HEK293T (cell line): ENCODE measurements at regions not wholly inside any gene's neighbourhood (a gene's known extent, or its start where the extent isn't known, plus 50 kb on each side); places are given as distances from the start of the nearest gene placed in this dataset.

Experiments used
- CTCF ChIA-PET: fragments of 350-600 bp; formaldehyde crosslinking; extraction: SDS; loops from one replicate; lab custom pipeline; 2021; ENCODE audit warnings: antibody characterized with exemption, inconsistent platforms; lab: Yijun Ruan, JAX
- POLR2A ChIA-PET: fragments of 350-600 bp; formaldehyde crosslinking; extraction: SDS; loops from one replicate; lab custom pipeline; 2020; ENCODE audit warnings: antibody characterized with exemption, inconsistent platforms; lab: Yijun Ruan, JAX
- DNase-seq: peaks from one replicate; pipeline ENCODE4 v3.0.0; 2012; ENCODE audit warnings: mixed read lengths; ENCODE audit errors: extremely low spot score
- ARNT ChIP-seq: fragments of 450-650 bp; IDR thresholded peaks from 2 replicates; pipeline ENCODE4 v1.6.1; 2017; ENCODE audit warnings: mild to moderate bottlenecking
- BHLHE40 ChIP-seq: fragments of 450-650 bp; IDR thresholded peaks from 2 replicates; pipeline ENCODE4 v1.6.1; 2016; ENCODE audit warnings: mild to moderate bottlenecking, moderate library complexity, borderline replicate concordance
- CTBP1 ChIP-seq: fragments of 450-650 bp; IDR thresholded peaks from 2 replicates; pipeline ENCODE4 v1.6.1; 2016; ENCODE audit warnings: borderline replicate concordance
- ELF4 ChIP-seq: fragments of 450-650 bp; IDR thresholded peaks from 2 replicates; pipeline ENCODE4 v1.6.1; 2017; ENCODE audit warnings: antibody characterized with exemption
- FOXA1 ChIP-seq: fragments of 450-650 bp; IDR thresholded peaks from 2 replicates; pipeline ENCODE4 v1.6.1; 2016; ENCODE audit warnings: mild to moderate bottlenecking
- FOXK2 ChIP-seq: fragments of 450-650 bp; IDR thresholded peaks from 2 replicates; pipeline ENCODE4 v1.6.1; 2016; ENCODE audit warnings: mild to moderate bottlenecking
- FOXM1 ChIP-seq: fragments of 450-650 bp; IDR thresholded peaks from 2 replicates; pipeline ENCODE4 v1.6.1; 2017; ENCODE audit warnings: mild to moderate bottlenecking, borderline replicate concordance
- HDGF ChIP-seq: fragments of 450-650 bp; IDR thresholded peaks from 2 replicates; pipeline ENCODE4 v1.6.1; 2017; ENCODE audit warnings: antibody characterized with exemption, borderline replicate concordance
- L3MBTL2 ChIP-seq: fragments of 450-650 bp; conservative IDR thresholded peaks from 2 replicates; pipeline ENCODE4 v1.6.1; 2016; ENCODE audit warnings: mild to moderate bottlenecking
- LEF1 ChIP-seq: fragments of 450-650 bp; IDR thresholded peaks from 2 replicates; pipeline ENCODE4 v1.6.1; 2017; ENCODE audit warnings: mild to moderate bottlenecking, borderline replicate concordance
- NFRKB ChIP-seq: fragments of 450-650 bp; IDR thresholded peaks from 2 replicates; pipeline ENCODE4 v1.6.1; 2016; ENCODE audit warnings: mild to moderate bottlenecking, moderate library complexity
- PKNOX1 ChIP-seq: fragments of 450-650 bp; IDR thresholded peaks from 2 replicates; pipeline ENCODE4 v1.6.1; 2016
- SP1 ChIP-seq: fragments of 450-650 bp; IDR thresholded peaks from 2 replicates; pipeline ENCODE4 v1.6.1; 2017
- SUZ12 ChIP-seq: fragments of 450-650 bp; IDR thresholded peaks from 2 replicates; pipeline ENCODE4 v1.6.1; 2016; ENCODE audit warnings: mild to moderate bottlenecking
- TARDBP ChIP-seq: fragments of 450-650 bp; IDR thresholded peaks from 2 replicates; pipeline ENCODE4 v1.6.1; 2016
- ZNF384 ChIP-seq: fragments of 450-650 bp; IDR thresholded peaks from 2 replicates; pipeline ENCODE4 v1.6.1; 2016

GRCh38 chr11:32032052-32032451 is 58.8 kb upstream of the RCN1 start:
- no peak for TF ChIP-seq FOXK2
- no peak for TF ChIP-seq L3MBTL2
- TF ChIP-seq SP1 = no peak
- TF ChIP-seq HDGF = no peak
- TF ChIP-seq ZNF384 = no peak
- no peak for TF ChIP-seq ELF4
- TF ChIP-seq BHLHE40 = no peak
- no peak for TF ChIP-seq CTBP1
- TF ChIP-seq TARDBP = no peak
- TF ChIP-seq SUZ12 = no peak

GRCh38 chr11:32030875-32031503 is 59.9 kb upstream of the RCN1 start:
- no peak for TF ChIP-seq ARNT
- TF ChIP-seq NFRKB = no peak
- no peak for TF ChIP-seq BHLHE40
- TF ChIP-seq ELF4 = no peak
- TF ChIP-seq LEF1 = no peak
- no peak for TF ChIP-seq SUZ12
- TF ChIP-seq PKNOX1 = no peak
- TF ChIP-seq HDGF = no peak
- no peak for TF ChIP-seq FOXM1
- TF ChIP-seq CTBP1 = no peak
- TF ChIP-seq FOXK2 = no peak
- TF ChIP-seq TARDBP = no peak
- no peak for TF ChIP-seq SP1
- no peak for TF ChIP-seq L3MBTL2
- no peak for TF ChIP-seq FOXA1
- TF ChIP-seq ZNF384 = no peak
- CTCF ChIA-PET = no interaction called here
- no peak for DNase-seq
- POLR2A ChIA-PET = no interaction called here

More at GRCh38 chr11:32032052-32032451, 58.8 kb upstream of the RCN1 start:
- ChIA-PET POLR2A (no interaction called here), CTCF (interaction anchor here (1.5 kb wide), 1 partner anchor 25 kb away, joined by 3 read pairs; no protein-coding TSS in a partner anchor)
- no peak for DNase-seq

- TF ChIP-seq ARNT (no peak), SUZ12 (no peak), TARDBP (no peak), LEF1 (no peak), FOXA1 (no peak), CTBP1 (no peak), BHLHE40 (no peak), FOXM1 (no peak), FOXK2 (no peak), ELF4 (no peak), SP1 (no peak)
- POLR2A ChIA-PET = no interaction called here
- DNase-seq = no peak
- CTCF ChIA-PET = interaction anchor here (0.9 kb wide), 1 partner anchor 71 kb away, joined by 3 read pairs; no protein-coding TSS in a partner anchor
Observed at GRCh38 chr11:32029721-32030120, 61.2 kb upstream of the RCN1 start.

- DNase-seq = no peak
- TF ChIP-seq FOXK2 (no peak), ELF4 (no peak), SUZ12 (no peak), TARDBP (no peak), FOXA1 (no peak), CTBP1 (no peak), SP1 (no peak), ZNF384 (no peak), BHLHE40 (no peak), LEF1 (no peak), FOXM1 (no peak), HDGF (no peak), PKNOX1 (no peak)
- POLR2A ChIA-PET = no interaction called here
- CTCF ChIA-PET = no interaction called here
Observed at GRCh38 chr11:32028201-32028600, 62.7 kb upstream of the RCN1 start.

GRCh38 chr11:32026766-32027165 is 64.1 kb upstream of the RCN1 start:
- TF ChIP-seq SP1 = no peak
- no peak for TF ChIP-seq FOXK2
- CTCF ChIA-PET = interaction anchor here (0.6 kb wide), 1 partner anchor 25 kb away, joined by 3 read pairs; no protein-coding TSS in a partner anchor
- POLR2A ChIA-PET = no interaction called here
- DNase-seq = no peak

- ChIA-PET POLR2A (no interaction called here), CTCF (no interaction called here)
Observed at GRCh38 chr11:32024948-32025347, 65.9 kb upstream of the RCN1 start.

More at GRCh38 chr11:32024948-32025347, 65.9 kb upstream of the RCN1 start:
- no peak for DNase-seq
- TF ChIP-seq L3MBTL2 (no peak), SP1 (no peak), SUZ12 (no peak), FOXK2 (no peak), LEF1 (no peak), TARDBP (no peak), ZNF384 (no peak), CTBP1 (no peak), BHLHE40 (no peak), PKNOX1 (no peak)
